ENCODE measurements at regions not wholly inside any gene's neighbourhood (a gene's known extent, or its start where the extent isn't known, plus 50 kb on each side); places are given as distances from the start of the nearest gene placed in this dataset.
"Not testable (repeated sequence)": the region's sequence is repeated elsewhere in the genome, so short reads cannot be mapped to it uniquely, and the experiment has no call there.

DNA sequence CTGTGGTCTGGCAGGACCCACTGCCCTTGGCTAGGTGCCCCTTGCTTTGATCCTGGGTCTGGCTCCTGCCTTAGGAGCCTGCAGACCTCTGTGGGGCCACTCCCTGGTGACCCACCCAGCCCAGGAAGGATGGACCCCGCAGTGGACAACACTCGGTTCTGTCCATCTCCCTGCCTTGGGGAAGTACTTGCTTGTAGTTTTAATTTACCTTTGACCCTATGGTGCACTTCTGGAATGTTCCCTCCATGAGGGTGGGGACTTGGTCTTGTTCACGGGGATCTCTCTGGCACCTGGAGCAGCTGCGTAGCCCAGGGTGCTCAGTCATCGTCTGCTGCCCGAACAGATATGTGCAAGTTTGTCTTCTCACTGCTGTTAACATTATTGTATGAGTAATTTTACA, 171.3 kb downstream of the TRIM43 start:
- TF ChIP-seq, protein P1, sequence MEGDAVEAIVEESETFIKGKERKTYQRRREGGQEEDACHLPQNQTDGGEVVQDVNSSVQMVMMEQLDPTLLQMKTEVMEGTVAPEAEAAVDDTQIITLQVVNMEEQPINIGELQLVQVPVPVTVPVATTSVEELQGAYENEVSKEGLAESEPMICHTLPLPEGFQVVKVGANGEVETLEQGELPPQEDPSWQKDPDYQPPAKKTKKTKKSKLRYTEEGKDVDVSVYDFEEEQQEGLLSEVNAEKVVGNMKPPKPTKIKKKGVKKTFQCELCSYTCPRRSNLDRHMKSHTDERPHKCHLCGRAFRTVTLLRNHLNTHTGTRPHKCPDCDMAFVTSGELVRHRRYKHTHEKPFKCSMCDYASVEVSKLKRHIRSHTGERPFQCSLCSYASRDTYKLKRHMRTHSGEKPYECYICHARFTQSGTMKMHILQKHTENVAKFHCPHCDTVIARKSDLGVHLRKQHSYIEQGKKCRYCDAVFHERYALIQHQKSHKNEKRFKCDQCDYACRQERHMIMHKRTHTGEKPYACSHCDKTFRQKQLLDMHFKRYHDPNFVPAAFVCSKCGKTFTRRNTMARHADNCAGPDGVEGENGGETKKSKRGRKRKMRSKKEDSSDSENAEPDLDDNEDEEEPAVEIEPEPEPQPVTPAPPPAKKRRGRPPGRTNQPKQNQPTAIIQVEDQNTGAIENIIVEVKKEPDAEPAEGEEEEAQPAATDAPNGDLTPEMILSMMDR (IDR thresholded peaks at IDR 0.05), result not testable (repeated sequence)
- TF ChIP-seq POLR2A (IDR thresholded peaks at IDR 0.05), result not testable (repeated sequence)
